ENCODE measurements at regions not wholly inside any gene's neighbourhood (a gene's known extent, or its start where the extent isn't known, plus 50 kb on each side); places are given as distances from the start of the nearest gene placed in this dataset.

GRCh38 chr18:78630356-78630755 is 349.3 kb upstream of the SALL3 start:
- ATAC-seq = no peak
- TF ChIP-seq TSHZ2 (CRISPR knock-in tag; IDR thresholded peaks at IDR 0.05) (no peak), CREB5 (CRISPR knock-in tag; IDR thresholded peaks at IDR 0.05; ENCODE audit: low read depth) (no peak), BACH2 (CRISPR knock-in tag; IDR thresholded peaks at IDR 0.05; ENCODE audit: borderline replicate concordance) (no peak), ZNF8 (CRISPR knock-in tag; IDR thresholded peaks at IDR 0.05) (no peak)

- no peak for ATAC-seq
- no peak for TF ChIP-seq ARNTL (CRISPR knock-in tag; IDR thresholded peaks at IDR 0.05; ENCODE audit: borderline replicate concordance, low read depth)
- TF ChIP-seq GLIS3 (CRISPR knock-in tag; IDR thresholded peaks at IDR 0.05) = no peak
- no peak for TF ChIP-seq ZNF565 (CRISPR knock-in tag; conservative IDR thresholded peaks at IDR 0.05; ENCODE audit: low read depth)
- TF ChIP-seq ISL1 (CRISPR knock-in tag; IDR thresholded peaks at IDR 0.05) = no peak
- no peak for TF ChIP-seq ZFP3 (CRISPR knock-in tag; IDR thresholded peaks at IDR 0.05)
- TF ChIP-seq ESRRG (CRISPR knock-in tag; IDR thresholded peaks at IDR 0.05) = no peak
- TF ChIP-seq POU6F1 (CRISPR knock-in tag; IDR thresholded peaks at IDR 0.05; ENCODE audit: borderline replicate concordance, low read depth) = no peak
- TF ChIP-seq BACH2 (CRISPR knock-in tag; IDR thresholded peaks at IDR 0.05; ENCODE audit: borderline replicate concordance) = no peak
- no peak for TF ChIP-seq PATZ1 (CRISPR knock-in tag; IDR thresholded peaks at IDR 0.05; ENCODE audit: borderline replicate concordance)
- no peak for TF ChIP-seq SNAI2 (CRISPR knock-in tag; IDR thresholded peaks at IDR 0.05)
- no peak for TF ChIP-seq CSRNP3 (CRISPR knock-in tag; IDR thresholded peaks at IDR 0.05)
- TF ChIP-seq ZC3H10 (CRISPR knock-in tag; IDR thresholded peaks at IDR 0.05) = no peak
These were observed 348.6 kb upstream of the SALL3 start for GRCh38 chr18:78630981-78631510.

- no peak for ATAC-seq
- TF ChIP-seq ISL1 (CRISPR knock-in tag; IDR thresholded peaks at IDR 0.05) (no peak), POU6F1 (CRISPR knock-in tag; IDR thresholded peaks at IDR 0.05; ENCODE audit: borderline replicate concordance, low read depth) (no peak), ZNF70 (CRISPR knock-in tag; IDR thresholded peaks at IDR 0.05) (no peak)
These were observed 347.5 kb upstream of the SALL3 start for GRCh38 chr18:78632111-78632541.
